Ascending aorta (tissue), 2 donors: ENCODE measurements at regions not wholly inside any gene's neighbourhood (a gene's known extent, or its start where the extent isn't known, plus 50 kb on each side); places are given as distances from the start of the nearest gene placed in this dataset.
A peak's percentile ranks its signal among the peaks of the same experiment; 100 is the strongest.
"Not testable (repeated sequence)": the region's sequence is repeated elsewhere in the genome, so short reads cannot be mapped to it uniquely, and the experiment has no call there.

Experiments
- DNase-seq, 2 donors: peaks; one replicate each; pipeline ENCODE4 v3.0.0-alpha.2; 2019; ENCODE audit warnings: low spot score in 2 of 2
- H3K27ac ChIP-seq, 2 donors: fragments of 200-600 bp; sonication (generic); one replicate each; pipeline ENCODE4 v1.5.1; 2016 to 2017; ENCODE audit warnings: mild to moderate bottlenecking in 1 of 2
- H3K27me3 ChIP-seq: fragments of 200-600 bp; sonication (generic); one replicate; pipeline ENCODE4 v1.5.1; 2017
- H3K36me3 ChIP-seq, 2 donors: fragments of 200-600 bp; sonication (generic); one replicate each; pipeline ENCODE4 v1.5.1; 2016
- H3K4me1 ChIP-seq, 2 donors: fragments of 200-600 bp; sonication (generic); one replicate each; pipeline ENCODE4 v1.5.1; 2016 to 2017; ENCODE audit warnings: mild to moderate bottlenecking in 1 of 2
- H3K4me3 ChIP-seq, 2 donors: fragments of 200-600 bp; sonication (generic); one replicate each; pipeline ENCODE4 v1.5.1; 2016 to 2017; ENCODE audit warnings: mild to moderate bottlenecking in 1 of 2
- H3K9me3 ChIP-seq, 2 donors: fragments of 200-600 bp; sonication (generic); one replicate each; pipeline ENCODE4 v1.5.1; 2016
- CTCF ChIP-seq, 3 experiments: fragments of 200-600 bp in 2 of 3; fragments of 450-650 bp in 1 of 3; sonication (generic) in 2 of 3; IDR thresholded peaks; one replicate each; pipeline ENCODE4 v1.5.1; 2016 to 2019; ENCODE audit warnings: antibody characterized with exemption in 3 of 3, mild to moderate bottlenecking in 1 of 3, moderate library complexity in 1 of 3
- intact Hi-C: fragments of 100-400 bp; cut with DNase I; formaldehyde crosslinking; loops from one replicate; pipeline ENCODE4 v1.15.1; 2023

GRCh38 chr12:125336246-125336645 is 271.0 kb downstream of the AACS start:
- DNase-seq: no peak
- intact Hi-C loops: loop anchor here (10.0 kb wide), 1 partner anchor 151 kb away; the partner anchor contains the start of gene TMEM132B
- no peak overlapping the region for H3K27ac ChIP-seq
- no peaks in the 10 kb centered on the region for H3K9me3 ChIP-seq
- TF ChIP-seq CTCF (IDR thresholded peaks at IDR 0.05): no peak
- H3K4me1 ChIP-seq: no peaks in the 10 kb centered on the region
- no peak overlapping the region for H3K4me3 ChIP-seq
- H3K36me3 ChIP-seq: no peaks in the 10 kb centered on the region
- H3K27me3 ChIP-seq: no peaks in the 10 kb centered on the region

GRCh38 chr12:125340791-125341190 is 275.6 kb downstream of the AACS start:
- peak in 1 of 2 donors; percentile 67 for DNase-seq
- TF ChIP-seq CTCF (IDR thresholded peaks at IDR 0.05): no peak
- H3K4me1 ChIP-seq: no peaks in the 10 kb centered on the region
- intact Hi-C loops: no loop called here
- no peaks in the 10 kb centered on the region for H3K9me3 ChIP-seq
- H3K4me3 ChIP-seq: no peak overlapping the region
- no peaks in the 10 kb centered on the region for H3K27me3 ChIP-seq
- H3K27ac ChIP-seq: peak overlapping the region; percentile 6 to 61
- no peaks in the 10 kb centered on the region for H3K36me3 ChIP-seq

GRCh38 chr12:125341422-125341821 is 276.2 kb downstream of the AACS start:
- Histone ChIP-seq H3K4me1 (no peaks in the 10 kb centered on the region), H3K27ac (peak overlapping the region in 1 of 2 donors; percentile 38)

GRCh38 chr12:125343649-125344048 is 278.4 kb downstream of the AACS start:
- no peaks in the 10 kb centered on the region for H3K9me3 ChIP-seq
- no peaks in the 10 kb centered on the region for H3K27me3 ChIP-seq
- intact Hi-C loops: no loop called here
- TF ChIP-seq CTCF (IDR thresholded peaks at IDR 0.05): no peak
- no peaks in the 10 kb centered on the region for H3K36me3 ChIP-seq
- DNase-seq: no peak
- H3K4me3 ChIP-seq: no peak overlapping the region
- no peaks in the 10 kb centered on the region for H3K4me1 ChIP-seq
- H3K27ac ChIP-seq: no peak overlapping the region

More at GRCh38 chr12:125341422-125341821, 276.2 kb downstream of the AACS start:
- no peaks in the 10 kb centered on the region for H3K9me3 ChIP-seq
- no peak for TF ChIP-seq CTCF (IDR thresholded peaks at IDR 0.05)
- H3K36me3 ChIP-seq: no peaks in the 10 kb centered on the region
- intact Hi-C loops: no loop called here
- DNase-seq: no peak
- no peak overlapping the region for H3K4me3 ChIP-seq
- no peaks in the 10 kb centered on the region for H3K27me3 ChIP-seq

GRCh38 chr12:125346362-125346761 is 281.1 kb downstream of the AACS start:
- Histone ChIP-seq H3K27ac (no peak overlapping the region), H3K36me3 (no peaks in the 10 kb centered on the region), H3K27me3 (no peaks in the 10 kb centered on the region), H3K9me3 (no peaks in the 10 kb centered on the region), H3K4me3 (no peak overlapping the region), H3K4me1 (no peaks in the 10 kb centered on the region)
- intact Hi-C loops: no loop called here
- no peak for DNase-seq
- TF ChIP-seq CTCF (IDR thresholded peaks at IDR 0.05): no peak

GRCh38 chr12:125351788-125352187 is 286.6 kb downstream of the AACS start:
- TF ChIP-seq CTCF (IDR thresholded peaks at IDR 0.05): no peak
- H3K9me3 ChIP-seq: no peaks in the 10 kb centered on the region

GRCh38 chr12:125353002-125353401 is 287.8 kb downstream of the AACS start:
- H3K36me3 ChIP-seq, H3K27me3 ChIP-seq, DNase-seq, H3K4me3 ChIP-seq, intact Hi-C loops, H3K4me1 ChIP-seq, H3K27ac ChIP-seq, H3K9me3 ChIP-seq: not testable (repeated sequence)

More at GRCh38 chr12:125351788-125352187, 286.6 kb downstream of the AACS start:
- Histone ChIP-seq H3K4me1 (no peaks in the 10 kb centered on the region), H3K27me3 (no peaks in the 10 kb centered on the region), H3K4me3 (no peak overlapping the region), H3K36me3 (no peaks in the 10 kb centered on the region), H3K27ac (no peak overlapping the region)
- DNase-seq: no peak
- intact Hi-C loops: no loop called here
